Uterus (tissue), 2 donors: ENCODE measurements at regions not wholly inside any gene's neighbourhood (a gene's known extent, or its start where the extent isn't known, plus 50 kb on each side); places are given as distances from the start of the nearest gene placed in this dataset.

Experiments used
- POLR2A ChIP-seq, 2 donors: fragments of 450-650 bp; IDR thresholded peaks; one replicate each; pipeline ENCODE4 v1.6.1; 2016; ENCODE audit warnings: antibody characterized with exemption in 2 of 2, mild to moderate bottlenecking in 1 of 2, moderate library complexity in 1 of 2
- TF ChIP-seq, protein P1 (sequence below), 4 experiments: fragments of 200-600 bp in 2 of 4; fragments of 450-650 bp in 2 of 4; sonication (generic) in 2 of 4; IDR thresholded peaks; one replicate each; pipeline ENCODE4 v1.5.1; 2016 to 2019; ENCODE audit warnings: antibody characterized with exemption in 4 of 4, mild to moderate bottlenecking in 2 of 4, moderate library complexity in 1 of 4

GRCh38 chr14:98766818-98767217, 505.2 kb downstream of the BCL11B start:
- TF ChIP-seq, protein P1, sequence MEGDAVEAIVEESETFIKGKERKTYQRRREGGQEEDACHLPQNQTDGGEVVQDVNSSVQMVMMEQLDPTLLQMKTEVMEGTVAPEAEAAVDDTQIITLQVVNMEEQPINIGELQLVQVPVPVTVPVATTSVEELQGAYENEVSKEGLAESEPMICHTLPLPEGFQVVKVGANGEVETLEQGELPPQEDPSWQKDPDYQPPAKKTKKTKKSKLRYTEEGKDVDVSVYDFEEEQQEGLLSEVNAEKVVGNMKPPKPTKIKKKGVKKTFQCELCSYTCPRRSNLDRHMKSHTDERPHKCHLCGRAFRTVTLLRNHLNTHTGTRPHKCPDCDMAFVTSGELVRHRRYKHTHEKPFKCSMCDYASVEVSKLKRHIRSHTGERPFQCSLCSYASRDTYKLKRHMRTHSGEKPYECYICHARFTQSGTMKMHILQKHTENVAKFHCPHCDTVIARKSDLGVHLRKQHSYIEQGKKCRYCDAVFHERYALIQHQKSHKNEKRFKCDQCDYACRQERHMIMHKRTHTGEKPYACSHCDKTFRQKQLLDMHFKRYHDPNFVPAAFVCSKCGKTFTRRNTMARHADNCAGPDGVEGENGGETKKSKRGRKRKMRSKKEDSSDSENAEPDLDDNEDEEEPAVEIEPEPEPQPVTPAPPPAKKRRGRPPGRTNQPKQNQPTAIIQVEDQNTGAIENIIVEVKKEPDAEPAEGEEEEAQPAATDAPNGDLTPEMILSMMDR (IDR thresholded peaks at IDR 0.05): no peak
- TF ChIP-seq POLR2A (IDR thresholded peaks at IDR 0.05): no peak
